BE2C (cell line): ENCODE measurements at regions not wholly inside any gene's neighbourhood (a gene's known extent, or its start where the extent isn't known, plus 50 kb on each side); places are given as distances from the start of the nearest gene placed in this dataset.

ENCODE experiments used
- DNase-seq: peaks from one replicate; pipeline ENCODE4 v3.0.0-alpha.2; 2020
- H3K27me3 ChIP-seq: fragments of 250-450 bp; sonication (Bioruptor Pico); 2 replicates; pipeline ENCODE4 v1.5.1; 2020; ENCODE audit warnings: mild to moderate bottlenecking
- H3K36me3 ChIP-seq: fragments of 250-450 bp; sonication (Bioruptor Pico); 2 replicates; pipeline ENCODE4 v1.5.1; 2020; ENCODE audit warnings: mild to moderate bottlenecking
- H3K4me1 ChIP-seq: fragments of 250-450 bp; sonication (Bioruptor Pico); 2 replicates; pipeline ENCODE4 v1.5.1; 2020
- H3K4me3 ChIP-seq: 2 replicates; pipeline ENCODE4 v1.5.1; 2011; ENCODE audit warnings: low read depth, low read length
- H3K9me3 ChIP-seq: fragments of 250-450 bp; sonication (Bioruptor Pico); 2 replicates; pipeline ENCODE4 v1.5.1; 2020
- CTCF ChIP-seq: IDR thresholded peaks from 2 replicates; pipeline ENCODE4 v1.5.1; 2012; ENCODE audit warnings: mild to moderate bottlenecking, low read depth, low read length

- Histone ChIP-seq H3K27me3 (no peaks in the 10 kb centered on the region), H3K36me3 (no peaks in the 10 kb centered on the region), H3K9me3 (no peaks in the 10 kb centered on the region), H3K4me3 (no peak overlapping the region), H3K4me1 (no peaks in the 10 kb centered on the region)
- TF ChIP-seq CTCF, result no peak
- DNase-seq, result no peak
Observed at GRCh38 chr1:62964141-62964540, 180.2 kb downstream of the ATG4C start.

- Histone ChIP-seq H3K27me3 (no peaks in the 10 kb centered on the region), H3K4me3 (no peak overlapping the region), H3K36me3 (no peaks in the 10 kb centered on the region), H3K9me3 (no peaks in the 10 kb centered on the region), H3K4me1 (no peaks in the 10 kb centered on the region)
- TF ChIP-seq CTCF, result no peak
- no peak for DNase-seq
Observed at GRCh38 chr1:62967031-62967430, 183.1 kb downstream of the ATG4C start.

GRCh38 chr1:62977366-62977765, 193.4 kb downstream of the ATG4C start:
- H3K9me3 ChIP-seq, result no peaks in the 10 kb centered on the region
- H3K27me3 ChIP-seq, result no peaks in the 10 kb centered on the region
- no peak overlapping the region for H3K4me3 ChIP-seq
- H3K36me3 ChIP-seq, result no peaks in the 10 kb centered on the region
- TF ChIP-seq CTCF, result no peak
- DNase-seq, result no peak
- H3K4me1 ChIP-seq, result no peaks in the 10 kb centered on the region

- H3K4me3 ChIP-seq, result no peak overlapping the region
- no peak for DNase-seq
- H3K36me3 ChIP-seq, result no peaks in the 10 kb centered on the region
- H3K4me1 ChIP-seq, result no peaks in the 10 kb centered on the region
- H3K27me3 ChIP-seq, result no peaks in the 10 kb centered on the region
- TF ChIP-seq CTCF, result no peak
- no peaks in the 10 kb centered on the region for H3K9me3 ChIP-seq
Observed at GRCh38 chr1:62978741-62979140, 194.8 kb downstream of the ATG4C start.

- H3K9me3 ChIP-seq, result no peaks in the 10 kb centered on the region
Observed at GRCh38 chr1:62981434-62981833, 197.5 kb downstream of the ATG4C start.

GRCh38 chr1:62988867-62989266, 204.9 kb downstream of the ATG4C start:
- no peaks in the 10 kb centered on the region for H3K4me1 ChIP-seq
- no peak for TF ChIP-seq CTCF
- no peak for DNase-seq

More at GRCh38 chr1:62981434-62981833, 197.5 kb downstream of the ATG4C start:
- DNase-seq, result no peak
- no peaks in the 10 kb centered on the region for H3K36me3 ChIP-seq
- no peaks in the 10 kb centered on the region for H3K27me3 ChIP-seq
- no peaks in the 10 kb centered on the region for H3K4me1 ChIP-seq
- H3K4me3 ChIP-seq, result no peak overlapping the region
- no peak for TF ChIP-seq CTCF

More at GRCh38 chr1:62988867-62989266, 204.9 kb downstream of the ATG4C start:
- no peak overlapping the region for H3K4me3 ChIP-seq
- no peaks in the 10 kb centered on the region for H3K36me3 ChIP-seq
- H3K27me3 ChIP-seq, result no peaks in the 10 kb centered on the region
- H3K9me3 ChIP-seq, result no peaks in the 10 kb centered on the region
